ENCODE measurements at regions not wholly inside any gene's neighbourhood (a gene's known extent, or its start where the extent isn't known, plus 50 kb on each side); places are given as distances from the start of the nearest gene placed in this dataset.

GRCh38 chr1:65495137-65495536, 74.7 kb downstream of the LEPR start:
- H3K27me3 ChIP-seq (replicated peaks; ENCODE audit: insufficient read depth, low read depth, low read length, poor library complexity): no peaks in the 10 kb centered on the region
- no peaks in the 10 kb centered on the region for H3K9me3 ChIP-seq (ENCODE audit: low read depth, low read length, poor library complexity, severe bottlenecking)
- H3K27ac ChIP-seq (ENCODE audit: low read depth, low read length, poor library complexity, severe bottlenecking): no peak overlapping the region
- H3K4me3 ChIP-seq (ENCODE audit: low read depth, low read length, poor library complexity, severe bottlenecking): no peak overlapping the region
- BruUV-seq (replicated peaks): no TSS peak
- CTCF ChIA-PET: no interaction called here
- POLR2A ChIA-PET (ENCODE audit: low non-redundant PET): no interaction called here
- H3K4me1 ChIP-seq (ENCODE audit: insufficient read depth, low read length, poor library complexity, severe bottlenecking): no peaks in the 10 kb centered on the region
- TF ChIP-seq CTCF (conservative IDR thresholded peaks at IDR 0.05; ENCODE audit: low read depth, low read length) (no peak), EZH2 (IDR thresholded peaks at IDR 0.05; ENCODE audit: borderline replicate concordance, low read depth, low read length, poor library complexity, severe bottlenecking) (no peak)
- intact Hi-C loops (cut with micrococcal nuclease; ENCODE audit: unreplicated experiment): no loop called here
- no peaks in the 10 kb centered on the region for H3K36me3 ChIP-seq (ENCODE audit: insufficient read depth, low read length, poor library complexity, severe bottlenecking)
- no peak for DNase-seq (ENCODE audit: low spot score)

- no TSS peak for BruUV-seq (replicated peaks)
- no peak overlapping the region for H3K27ac ChIP-seq (ENCODE audit: low read depth, low read length, poor library complexity, severe bottlenecking)
- H3K4me1 ChIP-seq (ENCODE audit: insufficient read depth, low read length, poor library complexity, severe bottlenecking): no peaks in the 10 kb centered on the region
- intact Hi-C loops (cut with micrococcal nuclease; ENCODE audit: unreplicated experiment): no loop called here
- no peak for DNase-seq (ENCODE audit: low spot score)
- ChIA-PET POLR2A (ENCODE audit: low non-redundant PET) (no interaction called here), CTCF (interaction anchor here (0.7 kb wide), 1 partner anchor 48 kb away, joined by 3 read pairs; no protein-coding TSS in a partner anchor)
- H3K9me3 ChIP-seq (ENCODE audit: low read depth, low read length, poor library complexity, severe bottlenecking): no peaks in the 10 kb centered on the region
- no peak for TF ChIP-seq CTCF (conservative IDR thresholded peaks at IDR 0.05; ENCODE audit: low read depth, low read length)
- no peak for TF ChIP-seq EZH2 (IDR thresholded peaks at IDR 0.05; ENCODE audit: borderline replicate concordance, low read depth, low read length, poor library complexity, severe bottlenecking)
- H3K4me3 ChIP-seq (ENCODE audit: low read depth, low read length, poor library complexity, severe bottlenecking): no peak overlapping the region
- no peaks in the 10 kb centered on the region for H3K36me3 ChIP-seq (ENCODE audit: insufficient read depth, low read length, poor library complexity, severe bottlenecking)
- H3K27me3 ChIP-seq (replicated peaks; ENCODE audit: insufficient read depth, low read depth, low read length, poor library complexity): no peaks in the 10 kb centered on the region
Measured at GRCh38 chr1:65497256-65497830, 76.9 kb downstream of the LEPR start.

GRCh38 chr1:65503427-65503826, 83.0 kb downstream of the LEPR start:
- BruUV-seq (replicated peaks): no TSS peak
- Histone ChIP-seq H3K4me1 (ENCODE audit: insufficient read depth, low read length, poor library complexity, severe bottlenecking) (no peaks in the 10 kb centered on the region), H3K4me3 (ENCODE audit: low read depth, low read length, poor library complexity, severe bottlenecking) (no peak overlapping the region), H3K36me3 (ENCODE audit: insufficient read depth, low read length, poor library complexity, severe bottlenecking) (no peaks in the 10 kb centered on the region), H3K27me3 (replicated peaks; ENCODE audit: insufficient read depth, low read depth, low read length, poor library complexity) (no peaks in the 10 kb centered on the region), H3K27ac (ENCODE audit: low read depth, low read length, poor library complexity, severe bottlenecking) (no peak overlapping the region), H3K9me3 (ENCODE audit: low read depth, low read length, poor library complexity, severe bottlenecking) (no peaks in the 10 kb centered on the region)
- DNase-seq (ENCODE audit: low spot score): no peak
- ChIA-PET CTCF (interaction anchor here (1.1 kb wide), 1 partner anchor 24 kb away, joined by 5 read pairs; no protein-coding TSS in a partner anchor), POLR2A (ENCODE audit: low non-redundant PET) (no interaction called here)
- TF ChIP-seq EZH2 (IDR thresholded peaks at IDR 0.05; ENCODE audit: borderline replicate concordance, low read depth, low read length, poor library complexity, severe bottlenecking): no peak
- no peak for TF ChIP-seq CTCF (conservative IDR thresholded peaks at IDR 0.05; ENCODE audit: low read depth, low read length)
- intact Hi-C loops (cut with micrococcal nuclease; ENCODE audit: unreplicated experiment): no loop called here

Measured in A673 (cell line).